ENCODE measurements at regions not wholly inside any gene's neighbourhood (a gene's known extent, or its start where the extent isn't known, plus 50 kb on each side); places are given as distances from the start of the nearest gene placed in this dataset.

DNA sequence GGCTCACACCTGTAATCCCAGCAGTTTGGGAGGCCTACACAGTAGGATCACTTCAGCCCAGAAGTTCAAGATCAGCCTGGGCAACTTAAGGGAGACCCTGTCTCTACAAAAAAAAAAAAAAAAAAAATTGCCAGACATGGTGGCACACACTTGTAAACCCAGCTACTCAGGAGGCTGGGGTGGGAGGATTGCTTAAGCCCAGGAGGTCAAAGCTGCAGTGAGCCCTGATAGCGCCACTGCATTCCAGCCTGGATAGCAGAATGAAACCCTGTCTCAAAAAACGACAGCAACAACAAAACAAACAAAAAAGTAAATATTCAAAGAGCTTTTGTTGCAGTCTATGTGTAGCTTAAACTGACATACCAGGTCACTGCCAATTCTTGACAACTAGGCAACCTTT lies 63.1 kb upstream of the TANK start:
- Histone ChIP-seq H3K4me1 (ENCODE audit: control insufficient read depth, insufficient read depth, low read length) (0 out of 2 replicates have a peak, but pooled peaks cover 3% of the 10 kb centered on the region), H3K9me3 (ENCODE audit: control insufficient read depth, insufficient read depth, low read depth, low read length) (no peaks in the 10 kb centered on the region), H3K36me3 (ENCODE audit: control insufficient read depth, insufficient read depth, low read length) (no peaks in the 10 kb centered on the region), H3K4me3 (ENCODE audit: low read depth in 2 of 2, low read length in 2 of 2) (no peak overlapping the region), H3K27ac (ENCODE audit: low read length) (no peak overlapping the region), H3K27me3 (ENCODE audit: control insufficient read depth, insufficient read depth, low read length) (no peaks in the 10 kb centered on the region)
- no TSS peak for BruUV-seq (replicated peaks)
- in situ Hi-C loops (cut with HindIII; ENCODE audit: low pct_unique_long_range_greater_than_20kb, low sequenced_read_pairs) = no loop called here
- POLR2A ChIA-PET = interaction anchor here (0.6 kb wide), 1 partner anchor 23 kb away, joined by 7 read pairs; no protein-coding TSS in a partner anchor
- DNase-seq (ENCODE audit: low read depth, low spot score) (no peak), ATAC-seq (no peak)
- CTCF ChIA-PET = no interaction called here
- intact Hi-C loops (cut with micrococcal nuclease; ENCODE audit: unreplicated experiment) = no loop called here
- TF ChIP-seq TCF7L2 (IDR thresholded peaks at IDR 0.05; ENCODE audit: low read depth, low read length) (no peak), REST (IDR thresholded peaks at IDR 0.05; ENCODE audit: insufficient read depth in 1 of 2, low read depth in 2 of 2, low read length in 1 of 2) (no peak), SIN3A (IDR thresholded peaks at IDR 0.05; ENCODE audit: borderline replicate concordance, insufficient read depth, low read depth, low read length) (no peak), POLR2AphosphoS5 (IDR thresholded peaks at IDR 0.05; ENCODE audit: low read depth, low read length) (no peak)
- TF ChIP-seq, protein P1, sequence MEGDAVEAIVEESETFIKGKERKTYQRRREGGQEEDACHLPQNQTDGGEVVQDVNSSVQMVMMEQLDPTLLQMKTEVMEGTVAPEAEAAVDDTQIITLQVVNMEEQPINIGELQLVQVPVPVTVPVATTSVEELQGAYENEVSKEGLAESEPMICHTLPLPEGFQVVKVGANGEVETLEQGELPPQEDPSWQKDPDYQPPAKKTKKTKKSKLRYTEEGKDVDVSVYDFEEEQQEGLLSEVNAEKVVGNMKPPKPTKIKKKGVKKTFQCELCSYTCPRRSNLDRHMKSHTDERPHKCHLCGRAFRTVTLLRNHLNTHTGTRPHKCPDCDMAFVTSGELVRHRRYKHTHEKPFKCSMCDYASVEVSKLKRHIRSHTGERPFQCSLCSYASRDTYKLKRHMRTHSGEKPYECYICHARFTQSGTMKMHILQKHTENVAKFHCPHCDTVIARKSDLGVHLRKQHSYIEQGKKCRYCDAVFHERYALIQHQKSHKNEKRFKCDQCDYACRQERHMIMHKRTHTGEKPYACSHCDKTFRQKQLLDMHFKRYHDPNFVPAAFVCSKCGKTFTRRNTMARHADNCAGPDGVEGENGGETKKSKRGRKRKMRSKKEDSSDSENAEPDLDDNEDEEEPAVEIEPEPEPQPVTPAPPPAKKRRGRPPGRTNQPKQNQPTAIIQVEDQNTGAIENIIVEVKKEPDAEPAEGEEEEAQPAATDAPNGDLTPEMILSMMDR (IDR thresholded peaks at IDR 0.05) = no peak

DNA sequence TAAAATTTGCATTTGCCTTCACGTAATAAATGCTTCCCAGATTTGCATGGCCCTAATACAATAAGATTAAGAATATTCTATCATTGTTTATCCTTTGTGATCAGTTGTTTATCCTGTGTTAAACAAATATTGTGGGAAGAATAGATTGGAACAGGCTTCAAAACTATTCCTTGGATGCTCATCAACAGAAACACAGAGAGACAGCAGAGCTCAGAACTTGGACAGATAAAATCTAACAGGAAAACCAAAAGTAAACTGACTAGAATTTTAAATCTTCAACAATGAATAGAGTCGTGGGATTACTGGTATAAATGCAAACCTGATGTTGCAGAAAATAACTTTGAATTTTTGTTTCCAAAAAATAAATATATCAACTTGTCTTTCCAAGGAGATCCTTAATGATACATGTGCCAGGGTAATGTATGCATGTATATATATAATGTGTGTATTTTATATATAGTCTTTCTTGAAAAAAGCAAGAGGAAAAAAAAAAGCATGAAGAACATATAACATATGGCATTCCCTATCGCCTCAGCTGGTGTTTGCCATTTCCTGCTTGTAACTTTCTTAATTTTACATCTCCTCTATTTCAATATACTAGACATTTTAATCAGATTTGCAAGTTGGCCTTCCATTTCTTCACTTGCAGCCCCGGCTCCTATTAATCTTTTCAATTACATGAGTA lies 59.9 kb upstream of the TANK start:
- TF ChIP-seq POLR2AphosphoS5 (IDR thresholded peaks at IDR 0.05; ENCODE audit: low read depth, low read length) (no peak), SIN3A (IDR thresholded peaks at IDR 0.05; ENCODE audit: borderline replicate concordance, insufficient read depth, low read depth, low read length) (no peak), TCF7L2 (IDR thresholded peaks at IDR 0.05; ENCODE audit: low read depth, low read length) (no peak), REST (IDR thresholded peaks at IDR 0.05; ENCODE audit: insufficient read depth in 1 of 2, low read depth in 2 of 2, low read length in 1 of 2) (no peak)
- TF ChIP-seq, protein P1 (IDR thresholded peaks at IDR 0.05) = no peak
- intact Hi-C loops (cut with micrococcal nuclease; ENCODE audit: unreplicated experiment) (no loop called here), in situ Hi-C loops (cut with HindIII; ENCODE audit: low pct_unique_long_range_greater_than_20kb, low sequenced_read_pairs) (no loop called here)
- no peaks in the 10 kb centered on the region for H3K36me3 ChIP-seq (ENCODE audit: control insufficient read depth, insufficient read depth, low read length)
- no peak for DNase-seq (ENCODE audit: low read depth, low spot score)
- ChIA-PET POLR2A (interaction anchor here (0.7 kb wide), 2 partner anchors 19 to 229 kb away, joined by 5 read pairs; no protein-coding TSS in a partner anchor), CTCF (no interaction called here)
- no peaks in the 10 kb centered on the region for H3K9me3 ChIP-seq (ENCODE audit: control insufficient read depth, insufficient read depth, low read depth, low read length)
- H3K27me3 ChIP-seq (ENCODE audit: control insufficient read depth, insufficient read depth, low read length) = no peaks in the 10 kb centered on the region
- no peak overlapping the region for H3K4me3 ChIP-seq (ENCODE audit: low read depth in 2 of 2, low read length in 2 of 2)
- peaks cover 9% of the 10 kb centered on the region for H3K4me1 ChIP-seq (ENCODE audit: control insufficient read depth, insufficient read depth, low read length)
- no TSS peak for BruUV-seq (replicated peaks)
- no peak for ATAC-seq
- H3K27ac ChIP-seq (ENCODE audit: low read length) = no peak overlapping the region

All from Panc1 (cell line).